Breast epithelium (tissue), 3 donors: ENCODE measurements at regions not wholly inside any gene's neighbourhood (a gene's known extent, or its start where the extent isn't known, plus 50 kb on each side); places are given as distances from the start of the nearest gene placed in this dataset.

ENCODE experiments used
- CTCF ChIP-seq, 3 donors: fragments of 450-650 bp; IDR thresholded peaks; one replicate each; pipeline ENCODE4 v1.5.1; 2016 to 2017; ENCODE audit warnings: antibody characterized with exemption in 3 of 3, mild to moderate bottlenecking in 3 of 3, moderate library complexity in 3 of 3
- POLR2A ChIP-seq: fragments of 450-650 bp; IDR thresholded peaks from one replicate; pipeline ENCODE4 v1.6.1; 2016; ENCODE audit warnings: antibody characterized with exemption, mild to moderate bottlenecking, moderate library complexity

DNA sequence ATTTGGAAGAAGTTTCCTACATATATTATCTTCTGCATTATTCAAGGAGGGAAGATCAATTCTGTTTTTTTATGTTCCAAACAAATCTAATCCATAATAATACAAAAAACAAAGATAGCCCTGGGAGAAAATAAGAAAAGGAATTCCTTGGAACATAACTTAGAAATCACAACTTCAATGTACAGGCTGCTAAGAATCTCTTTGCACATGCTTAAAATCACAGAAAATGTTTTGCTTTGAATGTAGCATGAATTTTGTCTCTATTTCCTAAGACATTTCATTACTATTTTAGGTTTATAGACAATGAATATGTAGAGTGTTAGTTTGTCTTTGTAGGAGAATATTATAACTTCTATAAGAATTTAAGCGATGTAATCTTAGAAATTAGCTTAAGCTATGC, 700.1 kb downstream of the RNF144B start:
- TF ChIP-seq POLR2A: no peak
- TF ChIP-seq CTCF (IDR thresholded peaks at IDR 0.05): no peak
